Astrocyte (in vitro differentiated cells and primary cell): ENCODE measurements at regions not wholly inside any gene's neighbourhood (a gene's known extent, or its start where the extent isn't known, plus 50 kb on each side); places are given as distances from the start of the nearest gene placed in this dataset.

ENCODE experiments used
- EZH2 ChIP-seq: IDR thresholded peaks from 2 replicates; pipeline ENCODE4 v1.6.1; 2012; ENCODE audit warnings: mild to moderate bottlenecking, low read length, inconsistent platforms; ENCODE audit not compliant: insufficient read depth
- TF ChIP-seq, protein P1 (sequence below): IDR thresholded peaks from 2 replicates; pipeline ENCODE4 v1.5.1; 2011; ENCODE audit warnings: low read depth, mild to moderate bottlenecking, inconsistent platforms, low read length, moderate library complexity; ENCODE audit not compliant: insufficient read depth

DNA sequence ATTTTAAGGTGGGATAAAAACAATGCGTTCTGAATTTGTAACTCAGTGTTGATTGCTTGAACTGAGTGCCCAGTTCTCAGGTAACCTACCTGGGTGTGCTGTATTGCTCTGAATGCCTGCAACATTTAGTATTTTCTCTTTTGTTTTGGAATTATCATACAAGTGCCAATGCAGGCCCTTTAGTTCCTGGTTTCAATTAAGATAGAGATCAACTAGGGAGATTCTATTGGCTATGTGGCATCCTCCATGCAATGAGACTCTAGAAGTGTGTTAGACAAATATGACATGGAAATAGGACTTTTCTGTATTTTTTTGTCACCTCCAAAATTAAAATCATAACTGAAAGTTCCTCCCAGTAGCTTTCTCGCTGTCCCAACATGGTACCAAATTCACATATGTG is 438.7 kb upstream of the IGFBP7 start:
- TF ChIP-seq, protein P1, sequence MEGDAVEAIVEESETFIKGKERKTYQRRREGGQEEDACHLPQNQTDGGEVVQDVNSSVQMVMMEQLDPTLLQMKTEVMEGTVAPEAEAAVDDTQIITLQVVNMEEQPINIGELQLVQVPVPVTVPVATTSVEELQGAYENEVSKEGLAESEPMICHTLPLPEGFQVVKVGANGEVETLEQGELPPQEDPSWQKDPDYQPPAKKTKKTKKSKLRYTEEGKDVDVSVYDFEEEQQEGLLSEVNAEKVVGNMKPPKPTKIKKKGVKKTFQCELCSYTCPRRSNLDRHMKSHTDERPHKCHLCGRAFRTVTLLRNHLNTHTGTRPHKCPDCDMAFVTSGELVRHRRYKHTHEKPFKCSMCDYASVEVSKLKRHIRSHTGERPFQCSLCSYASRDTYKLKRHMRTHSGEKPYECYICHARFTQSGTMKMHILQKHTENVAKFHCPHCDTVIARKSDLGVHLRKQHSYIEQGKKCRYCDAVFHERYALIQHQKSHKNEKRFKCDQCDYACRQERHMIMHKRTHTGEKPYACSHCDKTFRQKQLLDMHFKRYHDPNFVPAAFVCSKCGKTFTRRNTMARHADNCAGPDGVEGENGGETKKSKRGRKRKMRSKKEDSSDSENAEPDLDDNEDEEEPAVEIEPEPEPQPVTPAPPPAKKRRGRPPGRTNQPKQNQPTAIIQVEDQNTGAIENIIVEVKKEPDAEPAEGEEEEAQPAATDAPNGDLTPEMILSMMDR, result no peak
- no peak for TF ChIP-seq EZH2
